Keratinocyte (primary cell): ENCODE measurements at regions not wholly inside any gene's neighbourhood (a gene's known extent, or its start where the extent isn't known, plus 50 kb on each side); places are given as distances from the start of the nearest gene placed in this dataset.

Experiments used
- DNase-seq: peaks from one replicate; pipeline ENCODE4 v3.0.0-alpha.2; 2011; ENCODE audit warnings: low read depth, missing footprints, low spot score
- FAIRE-seq: peaks from 2 replicates; lab custom pipeline; 2011; peaks lifted over from hg19 to GRCh38; lab: Jason Lieb, UNC
- H2AFZ ChIP-seq: 2 replicates; pipeline ENCODE4 v1.6.0; 2012; ENCODE audit warnings: low read length, control low read depth, inconsistent platforms; ENCODE audit not compliant: control insufficient read depth
- H3K27ac ChIP-seq: 2 replicates; pipeline ENCODE4 v1.5.1; 2011; ENCODE audit warnings: low read length; ENCODE audit not compliant: control insufficient read depth, insufficient read depth
- H3K27me3 ChIP-seq: 3 replicates; pipeline ENCODE4 v1.6.0; 2011; ENCODE audit warnings: low read length; ENCODE audit not compliant: control insufficient read depth, insufficient read depth; ENCODE audit errors: extremely low read depth
- H3K36me3 ChIP-seq, 2 experiments: 2 replicates in 1 of 2; 3 replicates in 1 of 2; pipeline ENCODE4 v1.5.1; 2011; ENCODE audit warnings: low read length in 2 of 2, mild to moderate bottlenecking in 1 of 2; ENCODE audit not compliant: control insufficient read depth in 2 of 2, insufficient read depth in 2 of 2; ENCODE audit errors: extremely low read depth in 1 of 2
- H3K4me1 ChIP-seq: 3 replicates; pipeline ENCODE4 v1.5.1; 2011; ENCODE audit warnings: low read length; ENCODE audit not compliant: control insufficient read depth, insufficient read depth; ENCODE audit errors: extremely low read depth
- H3K4me2 ChIP-seq: 3 replicates; pipeline ENCODE4 v1.6.0; 2011; ENCODE audit warnings: low read depth, low read length; ENCODE audit not compliant: control insufficient read depth, insufficient read depth; ENCODE audit errors: extremely low read depth
- H3K4me3 ChIP-seq, 3 experiments: fragments of 200-600 bp in 1 of 3; sonication (generic) in 1 of 3; 2 replicates in 2 of 3; 3 replicates in 1 of 3; pipeline ENCODE4 v1.5.1; 2011 to 2016; ENCODE audit warnings: low read length in 3 of 3, mild to moderate bottlenecking in 3 of 3, control low read depth in 2 of 3, inconsistent platforms in 1 of 3, low read depth in 1 of 3, mixed read lengths in 1 of 3, mixed run types in 1 of 3, moderate library complexity in 1 of 3; ENCODE audit not compliant: control insufficient read depth in 2 of 3, insufficient read depth in 2 of 3; ENCODE audit errors: extremely low read depth in 1 of 3
- H3K79me2 ChIP-seq: 2 replicates; pipeline ENCODE4 v1.6.0; 2012; ENCODE audit warnings: low read length; ENCODE audit not compliant: control insufficient read depth, insufficient read depth
- H3K9ac ChIP-seq: 3 replicates; pipeline ENCODE4 v1.6.0; 2011; ENCODE audit warnings: low read length; ENCODE audit not compliant: control insufficient read depth, insufficient read depth; ENCODE audit errors: extremely low read depth
- H3K9me1 ChIP-seq: 3 replicates; pipeline ENCODE4 v1.6.0; 2011; ENCODE audit warnings: low read length; ENCODE audit not compliant: control insufficient read depth, insufficient read depth; ENCODE audit errors: extremely low read depth
- H3K9me3 ChIP-seq: 2 replicates; pipeline ENCODE4 v1.5.1; 2012; ENCODE audit warnings: low read depth, low read length; ENCODE audit not compliant: control insufficient read depth
- H4K20me1 ChIP-seq: 3 replicates; pipeline ENCODE4 v1.6.0; 2011; ENCODE audit warnings: low read length; ENCODE audit not compliant: control insufficient read depth, insufficient read depth; ENCODE audit errors: extremely low read depth
- CTCF ChIP-seq, 3 experiments: IDR thresholded peaks in 1 of 3; conservative IDR thresholded peaks in 1 of 3; optimal IDR thresholded peaks in 1 of 3; 2 replicates in 2 of 3; 3 replicates in 1 of 3; pipeline versions ENCODE3 to v1.5.1; 2011; ENCODE audit warnings: low read length in 3 of 3, mild to moderate bottlenecking in 3 of 3, moderate library complexity in 2 of 3, control low read depth in 1 of 3, inconsistent platforms in 1 of 3; ENCODE audit not compliant: insufficient read depth in 2 of 3; ENCODE audit errors: extremely low read depth in 1 of 3
- EZH2 ChIP-seq: IDR thresholded peaks from one replicate; pipeline ENCODE4 v1.6.1; 2012; ENCODE audit warnings: inconsistent platforms, mild to moderate bottlenecking, low read length, moderate library complexity
- dilution Hi-C: fragments of 300-500 bp; cut with MboI; formaldehyde crosslinking; loops from one replicate; pipeline ENCODE4 v1.7.0; 2020; ENCODE audit warnings: low sequenced_read_pairs; ENCODE audit not compliant: extremely low pct_ligation_motif_present

- TF ChIP-seq CTCF (optimal IDR thresholded peaks at IDR 0.05 in 1 of 3, IDR thresholded peaks at IDR 0.05 in 1 of 3, conservative IDR thresholded peaks at IDR 0.05 in 1 of 3; ENCODE audit: extremely low read depth in 1 of 3, insufficient read depth in 2 of 3, low read length in 3 of 3) (no peak), EZH2 (no peak)
- Histone ChIP-seq H3K4me2 (no peak overlapping the region), H4K20me1 (no peaks in the 10 kb centered on the region), H3K27me3 (no peaks in the 10 kb centered on the region), H3K4me3 (no peak overlapping the region), H3K9me3 (no peaks in the 10 kb centered on the region), H3K9ac (no peak overlapping the region), H3K27ac (no peak overlapping the region), H2AFZ (no peak overlapping the region), H3K9me1 (no peaks in the 10 kb centered on the region), H3K36me3 (no peaks in the 10 kb centered on the region), H3K4me1 (no peaks in the 10 kb centered on the region), H3K79me2 (no peaks in the 10 kb centered on the region)
- DNase-seq, result no peak
- no peak for FAIRE-seq
- dilution Hi-C loops, result no loop called here
These were observed 53.7 kb upstream of the RBPJ start for GRCh38 chr4:26267087-26267486.

- Histone ChIP-seq H4K20me1 (no peaks in the 10 kb centered on the region), H3K9me1 (no peaks in the 10 kb centered on the region), H3K9ac (no peak overlapping the region), H3K4me1 (no peaks in the 10 kb centered on the region), H3K4me3 (no peak overlapping the region), H3K27me3 (no peaks in the 10 kb centered on the region), H2AFZ (no peak overlapping the region), H3K4me2 (no peak overlapping the region), H3K27ac (no peak overlapping the region), H3K79me2 (no peaks in the 10 kb centered on the region), H3K9me3 (no peaks in the 10 kb centered on the region), H3K36me3 (no peaks in the 10 kb centered on the region)
- no peak for DNase-seq
- no peak for FAIRE-seq
- TF ChIP-seq EZH2, result no peak
- no peak for TF ChIP-seq CTCF (optimal IDR thresholded peaks at IDR 0.05 in 1 of 3, IDR thresholded peaks at IDR 0.05 in 1 of 3, conservative IDR thresholded peaks at IDR 0.05 in 1 of 3; ENCODE audit: extremely low read depth in 1 of 3, insufficient read depth in 2 of 3, low read length in 3 of 3)
- dilution Hi-C loops, result no loop called here
These were observed 52.6 kb upstream of the RBPJ start for GRCh38 chr4:26268246-26268645.
